Osteocyte (in vitro differentiated cells): ENCODE measurements at regions not wholly inside any gene's neighbourhood (a gene's known extent, or its start where the extent isn't known, plus 50 kb on each side); places are given as distances from the start of the nearest gene placed in this dataset.

Experiments
- DNase-seq: peaks from one replicate; pipeline ENCODE4 v3.0.0; 2021; ENCODE audit warnings: mixed read lengths; ENCODE audit not compliant: unreplicated experiment; ENCODE audit errors: extremely low spot score
- H3K27ac Mint-ChIP-seq: one replicate; pipeline ENCODE4 v1.8.0; 2021; ENCODE audit warnings: mild to moderate bottlenecking, mixed read lengths; ENCODE audit not compliant: unreplicated experiment
- H3K27me3 Mint-ChIP-seq: one replicate; pipeline ENCODE4 v1.8.0; 2021; ENCODE audit warnings: mixed read lengths; ENCODE audit not compliant: unreplicated experiment
- H3K36me3 Mint-ChIP-seq: one replicate; pipeline ENCODE4 v1.8.0; 2021; ENCODE audit warnings: mixed read lengths; ENCODE audit not compliant: unreplicated experiment
- H3K4me1 Mint-ChIP-seq: one replicate; pipeline ENCODE4 v1.8.0; 2021; ENCODE audit warnings: mixed read lengths; ENCODE audit not compliant: unreplicated experiment
- H3K4me3 Mint-ChIP-seq: one replicate; pipeline ENCODE4 v1.8.0; 2021; ENCODE audit warnings: mild to moderate bottlenecking, moderate library complexity, mixed read lengths; ENCODE audit not compliant: unreplicated experiment
- H3K9me3 Mint-ChIP-seq: one replicate; pipeline ENCODE4 v1.8.0; 2021; ENCODE audit warnings: mixed read lengths; ENCODE audit not compliant: unreplicated experiment
- TF ChIP-seq, protein P1 (sequence below): fragments of 200-600 bp; sonication (generic); IDR thresholded peaks from 2 replicates; pipeline ENCODE4 v1.5.0; 2021; ENCODE audit warnings: antibody characterized with exemption, mild to moderate bottlenecking, moderate library complexity

DNA sequence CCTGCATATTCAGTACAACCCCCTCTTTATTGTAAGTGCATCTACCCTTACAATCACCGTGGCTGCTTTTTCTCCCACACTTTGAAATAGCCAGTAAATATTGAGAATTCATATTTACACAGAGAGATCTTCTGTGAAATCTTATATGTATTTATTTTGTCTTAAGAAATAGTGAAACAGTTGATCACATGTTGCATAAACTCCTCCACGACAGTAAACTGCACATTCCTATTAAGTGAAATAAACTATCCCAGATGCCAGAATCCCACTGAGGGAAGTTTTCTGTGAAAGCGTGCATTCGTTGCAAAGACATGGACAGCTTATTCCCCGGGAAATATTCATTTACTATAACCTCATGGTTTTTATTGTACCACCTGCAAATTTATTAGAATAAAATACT, 796.0 kb downstream of the ROBO2 start:
- no peaks in the 10 kb centered on the region for H3K36me3 Mint-ChIP-seq
- no peak overlapping the region for H3K27ac Mint-ChIP-seq
- peaks cover 7% of the 10 kb centered on the region for H3K9me3 Mint-ChIP-seq
- no peaks in the 10 kb centered on the region for H3K27me3 Mint-ChIP-seq
- no peak overlapping the region for H3K4me3 Mint-ChIP-seq
- no peak for DNase-seq
- TF ChIP-seq, protein P1, sequence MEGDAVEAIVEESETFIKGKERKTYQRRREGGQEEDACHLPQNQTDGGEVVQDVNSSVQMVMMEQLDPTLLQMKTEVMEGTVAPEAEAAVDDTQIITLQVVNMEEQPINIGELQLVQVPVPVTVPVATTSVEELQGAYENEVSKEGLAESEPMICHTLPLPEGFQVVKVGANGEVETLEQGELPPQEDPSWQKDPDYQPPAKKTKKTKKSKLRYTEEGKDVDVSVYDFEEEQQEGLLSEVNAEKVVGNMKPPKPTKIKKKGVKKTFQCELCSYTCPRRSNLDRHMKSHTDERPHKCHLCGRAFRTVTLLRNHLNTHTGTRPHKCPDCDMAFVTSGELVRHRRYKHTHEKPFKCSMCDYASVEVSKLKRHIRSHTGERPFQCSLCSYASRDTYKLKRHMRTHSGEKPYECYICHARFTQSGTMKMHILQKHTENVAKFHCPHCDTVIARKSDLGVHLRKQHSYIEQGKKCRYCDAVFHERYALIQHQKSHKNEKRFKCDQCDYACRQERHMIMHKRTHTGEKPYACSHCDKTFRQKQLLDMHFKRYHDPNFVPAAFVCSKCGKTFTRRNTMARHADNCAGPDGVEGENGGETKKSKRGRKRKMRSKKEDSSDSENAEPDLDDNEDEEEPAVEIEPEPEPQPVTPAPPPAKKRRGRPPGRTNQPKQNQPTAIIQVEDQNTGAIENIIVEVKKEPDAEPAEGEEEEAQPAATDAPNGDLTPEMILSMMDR, result no peak
- H3K4me1 Mint-ChIP-seq, result peaks cover 4% of the 10 kb centered on the region

DNA sequence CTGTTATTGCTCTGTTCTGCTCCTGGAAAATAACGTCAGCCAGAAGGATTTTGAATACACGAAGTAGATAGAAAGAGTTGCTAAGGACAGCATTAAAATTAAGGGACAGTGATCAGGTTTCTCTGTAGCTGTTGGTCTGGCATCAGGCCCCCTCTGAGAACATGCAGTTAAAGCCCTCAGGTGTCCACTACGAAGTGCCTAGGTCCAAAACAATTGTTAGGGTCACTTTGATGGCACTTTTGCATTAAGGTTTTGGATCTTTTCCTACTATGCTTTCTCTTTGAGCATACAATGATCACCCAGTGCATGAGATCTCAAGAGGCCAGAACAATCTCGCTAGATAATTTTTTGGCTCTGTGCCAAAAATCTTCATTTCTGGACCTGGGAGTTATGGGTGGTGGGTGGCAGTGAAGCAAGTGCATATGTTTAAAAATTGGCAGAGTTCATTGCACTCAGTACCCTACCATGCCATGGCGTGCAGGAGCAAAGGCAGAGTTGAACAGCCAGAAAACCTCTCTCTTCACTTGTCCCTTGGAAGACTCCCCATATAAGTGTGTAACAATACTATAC, 797.6 kb downstream of the ROBO2 start:
- H3K4me1 Mint-ChIP-seq, result peaks cover 4% of the 10 kb centered on the region
- H3K27me3 Mint-ChIP-seq, result no peaks in the 10 kb centered on the region
- H3K9me3 Mint-ChIP-seq, result peaks cover 23% of the 10 kb centered on the region
- no peaks in the 10 kb centered on the region for H3K36me3 Mint-ChIP-seq
- no peak overlapping the region for H3K4me3 Mint-ChIP-seq
- DNase-seq, result no peak
- H3K27ac Mint-ChIP-seq, result no peak overlapping the region
- TF ChIP-seq, protein P1, result no peak

DNA sequence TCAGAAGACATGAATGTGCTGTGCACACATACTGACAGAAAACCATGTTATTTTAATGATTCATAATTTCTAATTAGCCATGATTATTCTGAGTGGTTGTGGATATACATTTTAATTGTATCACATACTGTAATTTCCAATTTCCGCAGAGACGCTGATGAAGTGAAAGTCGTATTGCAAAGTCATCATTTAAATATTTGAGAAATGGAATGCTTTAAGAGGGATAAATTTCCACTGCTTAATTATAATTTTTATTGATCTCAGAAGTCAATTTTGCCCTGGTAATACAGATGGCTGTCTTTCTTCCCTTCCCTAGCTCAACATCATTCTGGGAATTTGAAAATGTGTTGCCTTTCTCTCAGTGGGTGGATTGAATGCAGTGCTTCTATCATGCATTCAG, 819.3 kb downstream of the ROBO2 start:
- Mint-ChIP-seq H3K27me3 (peaks cover 8% of the 10 kb centered on the region), H3K27ac (no peak overlapping the region), H3K4me3 (no peak overlapping the region), H3K9me3 (no peaks in the 10 kb centered on the region), H3K4me1 (peaks cover 8% of the 10 kb centered on the region), H3K36me3 (no peaks in the 10 kb centered on the region)
- no peak for DNase-seq
- TF ChIP-seq, protein P1, result no peak

DNA sequence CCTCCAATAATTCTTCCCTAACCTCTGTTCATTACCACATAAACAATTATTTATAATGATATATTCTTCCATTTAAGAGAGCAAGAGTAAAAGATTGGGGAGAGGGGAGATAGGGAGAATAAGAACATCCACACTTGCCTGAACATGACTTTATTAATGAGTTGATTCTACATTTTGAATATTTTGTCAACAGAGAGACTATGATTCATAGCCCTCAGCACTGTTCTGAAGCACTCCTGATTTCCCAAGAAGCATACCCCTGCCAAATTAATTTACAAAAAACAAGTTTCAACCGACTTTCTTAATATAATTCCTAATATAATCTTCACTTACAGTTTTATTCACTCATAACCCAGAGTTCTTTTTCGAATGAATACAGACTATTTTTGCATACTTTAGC, 828.8 kb downstream of the ROBO2 start:
- TF ChIP-seq, protein P1, result no peak
- H3K9me3 Mint-ChIP-seq, result peaks cover 3% of the 10 kb centered on the region
- no peak overlapping the region for H3K4me3 Mint-ChIP-seq
- peaks cover 1% of the 10 kb centered on the region for H3K27me3 Mint-ChIP-seq
- no peaks in the 10 kb centered on the region for H3K4me1 Mint-ChIP-seq
- no peak overlapping the region for H3K27ac Mint-ChIP-seq
- no peak for DNase-seq
- H3K36me3 Mint-ChIP-seq, result no peaks in the 10 kb centered on the region

DNA sequence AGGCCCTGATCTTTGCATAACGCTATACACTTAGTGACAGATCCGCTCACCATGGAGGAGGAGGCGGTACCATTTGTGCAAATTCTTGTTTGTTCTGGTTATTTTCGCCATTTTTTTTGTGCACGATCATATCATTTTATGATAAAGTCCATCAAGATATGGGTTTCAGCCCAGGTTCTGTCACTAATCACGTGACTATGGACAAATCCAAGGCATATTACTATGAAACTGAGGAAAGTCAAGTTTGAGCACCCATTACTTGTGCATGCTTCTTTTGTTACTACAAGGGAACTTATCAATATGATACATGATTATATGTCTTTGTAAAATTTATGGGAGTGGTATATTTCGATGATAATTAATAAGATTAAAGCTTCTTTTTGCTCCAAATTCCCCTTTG, 829.5 kb downstream of the ROBO2 start:
- Mint-ChIP-seq H3K27me3 (no peaks in the 10 kb centered on the region), H3K4me3 (no peak overlapping the region), H3K4me1 (no peaks in the 10 kb centered on the region), H3K36me3 (no peaks in the 10 kb centered on the region), H3K9me3 (peaks cover 3% of the 10 kb centered on the region), H3K27ac (no peak overlapping the region)
- no peak for DNase-seq
- TF ChIP-seq, protein P1, result no peak
